PFSK-1 (cell line): ENCODE measurements at regions not wholly inside any gene's neighbourhood (a gene's known extent, or its start where the extent isn't known, plus 50 kb on each side); places are given as distances from the start of the nearest gene placed in this dataset.
A peak's percentile ranks its signal among the peaks of the same experiment; 100 is the strongest.

Experiments used
- FOXP2 ChIP-seq: optimal IDR thresholded peaks from 2 replicates; pipeline ENCODE3; 2011; ENCODE audit warnings: borderline replicate concordance, control low read depth, inconsistent platforms; ENCODE audit not compliant: insufficient read depth; ENCODE audit errors: extremely low read length, extremely low read depth
- POLR2AphosphoS5 ChIP-seq: IDR thresholded peaks from 2 replicates; pipeline ENCODE4 v1.6.1; 2012; ENCODE audit warnings: low read depth, mild to moderate bottlenecking, control low read depth, low read length, moderate library complexity
- SIN3A ChIP-seq: IDR thresholded peaks from 2 replicates; pipeline ENCODE4 v1.6.1; 2012; ENCODE audit warnings: mild to moderate bottlenecking, low read length, moderate library complexity, borderline replicate concordance; ENCODE audit not compliant: insufficient read depth
- TAF1 ChIP-seq: IDR thresholded peaks from 2 replicates; pipeline ENCODE4 v1.6.1; 2012; ENCODE audit warnings: low read length, control low read depth, borderline replicate concordance; ENCODE audit not compliant: insufficient read depth
- TF ChIP-seq, protein P1 (sequence below), 2 experiments: IDR thresholded peaks; 2 replicates each; pipeline versions ENCODE4 v1.6.1 to v1.8.0; 2011 to 2012; ENCODE audit warnings: low read depth in 2 of 2, low read length in 2 of 2, control low read depth in 1 of 2, inconsistent platforms in 1 of 2, mild to moderate bottlenecking in 1 of 2, moderate library complexity in 1 of 2; ENCODE audit not compliant: insufficient read depth in 1 of 2

DNA sequence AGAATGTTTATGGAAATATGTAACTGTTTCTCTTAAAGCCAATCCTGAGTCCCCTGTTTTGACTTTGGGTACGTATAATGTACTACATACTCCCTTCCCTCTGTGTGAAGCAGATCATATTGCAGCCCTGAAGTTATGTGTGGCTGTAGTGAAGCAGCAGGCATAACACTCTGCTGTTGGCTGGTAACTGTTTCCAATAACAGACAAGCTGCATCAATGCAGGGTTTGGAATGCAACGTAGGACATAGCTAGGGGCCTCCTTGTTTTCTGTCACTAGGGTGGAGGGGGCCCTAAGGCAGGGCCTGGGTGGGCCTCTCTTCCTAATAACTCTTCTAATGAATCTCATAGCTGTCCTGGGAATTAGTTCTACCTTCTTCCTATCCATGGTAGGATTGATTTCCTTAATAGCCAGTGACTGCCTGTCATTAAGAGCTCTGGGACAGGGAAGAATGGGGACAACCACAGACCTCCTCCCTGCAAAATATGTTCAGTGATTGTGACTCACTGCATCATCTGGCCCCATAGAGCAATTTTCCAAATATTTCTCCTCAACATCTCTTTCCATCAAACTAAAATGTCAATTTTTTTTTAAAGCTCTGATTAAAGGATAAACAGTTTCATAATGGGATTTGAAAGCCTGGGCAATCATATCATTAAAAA lies 129.6 kb upstream of the HMHB1 start:
- TF ChIP-seq SIN3A, result no peak
- no peak for TF ChIP-seq TAF1
- TF ChIP-seq, protein P1, sequence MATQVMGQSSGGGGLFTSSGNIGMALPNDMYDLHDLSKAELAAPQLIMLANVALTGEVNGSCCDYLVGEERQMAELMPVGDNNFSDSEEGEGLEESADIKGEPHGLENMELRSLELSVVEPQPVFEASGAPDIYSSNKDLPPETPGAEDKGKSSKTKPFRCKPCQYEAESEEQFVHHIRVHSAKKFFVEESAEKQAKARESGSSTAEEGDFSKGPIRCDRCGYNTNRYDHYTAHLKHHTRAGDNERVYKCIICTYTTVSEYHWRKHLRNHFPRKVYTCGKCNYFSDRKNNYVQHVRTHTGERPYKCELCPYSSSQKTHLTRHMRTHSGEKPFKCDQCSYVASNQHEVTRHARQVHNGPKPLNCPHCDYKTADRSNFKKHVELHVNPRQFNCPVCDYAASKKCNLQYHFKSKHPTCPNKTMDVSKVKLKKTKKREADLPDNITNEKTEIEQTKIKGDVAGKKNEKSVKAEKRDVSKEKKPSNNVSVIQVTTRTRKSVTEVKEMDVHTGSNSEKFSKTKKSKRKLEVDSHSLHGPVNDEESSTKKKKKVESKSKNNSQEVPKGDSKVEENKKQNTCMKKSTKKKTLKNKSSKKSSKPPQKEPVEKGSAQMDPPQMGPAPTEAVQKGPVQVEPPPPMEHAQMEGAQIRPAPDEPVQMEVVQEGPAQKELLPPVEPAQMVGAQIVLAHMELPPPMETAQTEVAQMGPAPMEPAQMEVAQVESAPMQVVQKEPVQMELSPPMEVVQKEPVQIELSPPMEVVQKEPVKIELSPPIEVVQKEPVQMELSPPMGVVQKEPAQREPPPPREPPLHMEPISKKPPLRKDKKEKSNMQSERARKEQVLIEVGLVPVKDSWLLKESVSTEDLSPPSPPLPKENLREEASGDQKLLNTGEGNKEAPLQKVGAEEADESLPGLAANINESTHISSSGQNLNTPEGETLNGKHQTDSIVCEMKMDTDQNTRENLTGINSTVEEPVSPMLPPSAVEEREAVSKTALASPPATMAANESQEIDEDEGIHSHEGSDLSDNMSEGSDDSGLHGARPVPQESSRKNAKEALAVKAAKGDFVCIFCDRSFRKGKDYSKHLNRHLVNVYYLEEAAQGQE (IDR thresholded peaks at IDR 0.05; ENCODE audit: insufficient read depth in 1 of 2, low read depth in 2 of 2, low read length in 2 of 2), result no peak
- no peak for TF ChIP-seq FOXP2

DNA sequence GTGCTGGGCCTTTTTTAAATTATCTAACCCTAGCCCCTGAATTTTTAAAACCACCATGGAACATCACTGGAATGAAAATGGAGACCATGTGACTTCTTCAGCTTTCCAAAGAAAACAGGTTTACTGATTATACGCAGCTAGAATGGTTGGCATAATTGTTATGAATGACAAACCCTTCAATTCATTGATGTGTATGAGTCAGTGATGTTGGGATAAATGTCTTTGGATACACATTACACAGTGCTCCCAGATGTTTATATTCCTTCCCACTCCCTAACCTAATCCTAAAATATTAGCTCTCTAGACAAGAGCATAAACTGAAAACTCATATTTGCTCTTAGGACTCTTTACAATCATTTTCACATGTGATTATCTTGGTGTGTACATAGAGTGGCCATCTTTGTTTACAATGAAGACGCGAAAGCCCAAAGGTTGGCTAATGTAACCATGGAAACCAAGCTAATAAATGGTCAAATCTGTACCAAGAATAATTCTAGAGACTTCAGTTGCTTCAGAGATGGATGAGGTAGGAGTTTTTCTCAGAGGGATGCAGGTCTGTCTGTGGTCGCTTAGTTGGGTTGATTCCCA lies 131.2 kb upstream of the HMHB1 start:
- TF ChIP-seq SIN3A, result no peak
- no peak for TF ChIP-seq POLR2AphosphoS5
- TF ChIP-seq, protein P1 (IDR thresholded peaks at IDR 0.05; ENCODE audit: insufficient read depth in 1 of 2, low read depth in 2 of 2, low read length in 2 of 2), result no peak
- no peak for TF ChIP-seq TAF1
- TF ChIP-seq FOXP2, result no peak

DNA sequence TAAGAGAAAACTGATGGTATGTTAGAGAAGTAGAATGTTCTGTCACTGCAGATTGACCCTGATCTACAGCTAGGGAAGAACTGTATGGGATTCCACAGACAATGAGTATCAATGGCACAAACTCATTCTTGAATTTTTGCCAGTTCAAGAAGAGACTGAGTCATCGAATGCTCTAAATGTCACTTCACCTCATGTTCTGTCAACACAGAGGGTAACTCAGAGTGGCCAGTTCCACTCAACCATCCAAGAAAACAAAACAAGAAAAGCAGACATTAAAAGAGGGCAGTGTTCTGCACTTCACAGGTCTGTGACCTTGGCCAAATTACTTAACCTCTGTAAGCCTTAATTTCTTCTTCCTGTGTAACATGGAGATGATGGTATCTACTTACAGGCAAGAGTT lies 132.2 kb upstream of the HMHB1 start:
- TF ChIP-seq FOXP2 (no peak), SIN3A (peak; percentile 77; the same call in 1 of the 2 replicates)
- TF ChIP-seq, protein P1 (IDR thresholded peaks at IDR 0.05; ENCODE audit: insufficient read depth in 1 of 2, low read depth in 2 of 2, low read length in 2 of 2), result 0 out of 4 replicates have a peak, but pooled peaks of 1 of the 2 experiments have one; percentile 9

DNA sequence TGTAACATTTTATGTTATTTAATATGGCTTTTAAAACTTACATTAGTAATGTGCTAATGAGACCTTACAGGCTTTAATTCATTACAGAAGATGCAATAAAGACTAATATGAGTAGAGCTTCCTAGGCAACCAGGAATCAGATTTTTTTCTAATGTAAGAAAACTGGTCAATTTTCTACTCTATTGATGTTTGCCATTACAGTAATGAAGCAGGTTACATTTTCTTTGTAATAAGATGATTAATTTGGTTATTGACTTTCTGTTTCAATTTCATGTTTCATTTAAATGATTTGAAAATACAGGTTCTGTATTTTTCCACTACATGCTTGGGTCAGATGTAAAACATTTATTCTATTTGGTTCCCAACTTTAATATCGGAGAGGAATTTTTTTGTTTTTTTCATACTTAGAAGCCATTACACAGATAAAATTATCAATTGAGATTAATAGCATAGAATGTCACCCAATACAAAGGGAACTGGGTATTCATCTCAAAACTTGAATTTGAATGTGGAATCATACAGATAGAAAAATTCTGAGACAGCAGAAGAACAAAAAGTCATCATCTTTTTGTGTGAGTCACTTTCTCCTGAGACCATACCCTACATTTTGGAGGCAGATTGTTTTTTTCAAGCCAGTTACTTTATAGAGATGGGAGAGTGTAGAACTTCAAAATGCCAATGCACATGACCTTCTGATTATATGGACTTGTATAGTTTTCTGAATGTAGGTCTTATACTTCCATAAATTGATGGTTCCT lies 133.6 kb upstream of the HMHB1 start:
- TF ChIP-seq TAF1 (no peak), FOXP2 (no peak), SIN3A (no peak), POLR2AphosphoS5 (no peak)
- TF ChIP-seq, protein P1 (IDR thresholded peaks at IDR 0.05; ENCODE audit: insufficient read depth in 1 of 2, low read depth in 2 of 2, low read length in 2 of 2), result no peak

DNA sequence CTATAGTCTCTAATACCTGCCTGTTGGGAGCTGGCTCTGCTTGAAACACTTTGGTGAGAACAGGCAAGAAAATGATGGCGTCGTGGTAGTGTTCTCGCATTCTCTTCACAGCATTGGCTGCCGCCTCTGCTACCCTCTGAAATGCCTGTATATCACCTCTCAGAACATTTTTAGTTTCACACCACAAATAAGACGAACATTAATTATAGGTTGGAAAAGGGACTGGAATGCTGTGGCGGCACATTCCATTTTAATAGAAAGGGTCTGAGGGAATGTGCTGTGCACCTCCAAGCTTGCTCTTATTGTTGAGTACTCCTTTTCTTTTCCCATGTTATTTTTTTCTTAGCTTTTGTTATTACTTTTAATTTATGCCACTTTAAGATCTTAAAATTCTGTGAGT lies 134.6 kb upstream of the HMHB1 start:
- TF ChIP-seq TAF1 (no peak), SIN3A (no peak), FOXP2 (no peak), POLR2AphosphoS5 (no peak)
- TF ChIP-seq, protein P1 (IDR thresholded peaks at IDR 0.05; ENCODE audit: insufficient read depth in 1 of 2, low read depth in 2 of 2, low read length in 2 of 2), result no peak
